ENCODE measurements at regions not wholly inside any gene's neighbourhood (a gene's known extent, or its start where the extent isn't known, plus 50 kb on each side); places are given as distances from the start of the nearest gene placed in this dataset.

DNA sequence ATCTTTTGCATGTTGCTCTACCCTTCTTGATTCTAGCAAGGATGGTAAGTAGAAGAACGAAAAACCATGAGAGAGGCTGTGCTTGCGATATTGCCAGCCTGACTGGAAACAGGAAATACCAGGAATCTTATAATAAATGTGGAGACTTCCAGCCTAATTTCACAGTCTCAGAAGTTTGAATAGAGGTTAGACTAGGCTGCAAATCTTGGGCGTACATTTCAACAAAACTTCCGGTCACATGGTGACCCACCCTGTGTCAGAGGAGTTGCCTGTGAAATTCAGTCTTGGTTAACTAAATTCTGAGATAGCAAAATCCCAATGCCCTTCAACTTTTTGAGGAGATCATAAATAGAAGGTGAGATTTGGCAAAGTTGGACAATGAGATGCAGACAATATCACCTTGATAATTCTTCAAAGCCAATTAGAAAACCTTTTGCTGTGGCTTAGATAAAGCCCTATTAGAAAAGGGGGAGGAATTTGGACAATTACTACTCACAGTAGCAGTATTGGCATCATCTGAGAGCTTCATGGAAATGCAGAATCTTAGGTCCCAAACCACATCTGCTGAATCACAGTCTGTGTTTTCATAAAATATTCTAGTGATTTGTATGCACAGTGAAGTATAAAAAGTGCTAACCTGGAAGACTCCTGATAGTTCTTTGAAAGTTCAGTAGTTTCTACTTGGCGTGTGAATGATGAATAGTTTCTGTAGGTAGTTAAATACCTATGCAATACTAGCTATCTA lies 262.0 kb upstream of the JAG1 start:
- H3K4me3 ChIP-seq (ENCODE audit: low read length), result no peak overlapping the region
- no peak overlapping the region for H2AFZ ChIP-seq (ENCODE audit: low read depth, low read length)
- no peaks in the 10 kb centered on the region for H3K9me2 ChIP-seq (ENCODE audit: insufficient read depth, low read length)
- H3K9me3 ChIP-seq (ENCODE audit: low read length), result no peaks in the 10 kb centered on the region
- H3K79me2 ChIP-seq (replicated peaks; ENCODE audit: insufficient read depth, low read length), result no peaks in the 10 kb centered on the region
- no peak overlapping the region for H3K4me2 ChIP-seq (ENCODE audit: low read length)
- H3K27me3 ChIP-seq (ENCODE audit: insufficient read depth, low read depth, low read length), result no peaks in the 10 kb centered on the region
- TF ChIP-seq, protein P1, sequence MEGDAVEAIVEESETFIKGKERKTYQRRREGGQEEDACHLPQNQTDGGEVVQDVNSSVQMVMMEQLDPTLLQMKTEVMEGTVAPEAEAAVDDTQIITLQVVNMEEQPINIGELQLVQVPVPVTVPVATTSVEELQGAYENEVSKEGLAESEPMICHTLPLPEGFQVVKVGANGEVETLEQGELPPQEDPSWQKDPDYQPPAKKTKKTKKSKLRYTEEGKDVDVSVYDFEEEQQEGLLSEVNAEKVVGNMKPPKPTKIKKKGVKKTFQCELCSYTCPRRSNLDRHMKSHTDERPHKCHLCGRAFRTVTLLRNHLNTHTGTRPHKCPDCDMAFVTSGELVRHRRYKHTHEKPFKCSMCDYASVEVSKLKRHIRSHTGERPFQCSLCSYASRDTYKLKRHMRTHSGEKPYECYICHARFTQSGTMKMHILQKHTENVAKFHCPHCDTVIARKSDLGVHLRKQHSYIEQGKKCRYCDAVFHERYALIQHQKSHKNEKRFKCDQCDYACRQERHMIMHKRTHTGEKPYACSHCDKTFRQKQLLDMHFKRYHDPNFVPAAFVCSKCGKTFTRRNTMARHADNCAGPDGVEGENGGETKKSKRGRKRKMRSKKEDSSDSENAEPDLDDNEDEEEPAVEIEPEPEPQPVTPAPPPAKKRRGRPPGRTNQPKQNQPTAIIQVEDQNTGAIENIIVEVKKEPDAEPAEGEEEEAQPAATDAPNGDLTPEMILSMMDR (IDR thresholded peaks at IDR 0.05; ENCODE audit: poor library complexity, severe bottlenecking), result no peak
- TF ChIP-seq EZH2 (IDR thresholded peaks at IDR 0.05; ENCODE audit: borderline replicate concordance, insufficient read depth, low read length, poor library complexity, severe bottlenecking), result no peak
- no peak overlapping the region for H3K27ac ChIP-seq (ENCODE audit: low read length)
- H3K9ac ChIP-seq (ENCODE audit: low read length), result no peak overlapping the region
- H3K36me3 ChIP-seq (ENCODE audit: insufficient read depth, low read length), result no peaks in the 10 kb centered on the region
- no peaks in the 10 kb centered on the region for H4K20me1 ChIP-seq (ENCODE audit: insufficient read depth)
- H3F3A ChIP-seq (ENCODE audit: insufficient read depth, low read length, poor library complexity, severe bottlenecking), result no peaks in the 10 kb centered on the region

DNA sequence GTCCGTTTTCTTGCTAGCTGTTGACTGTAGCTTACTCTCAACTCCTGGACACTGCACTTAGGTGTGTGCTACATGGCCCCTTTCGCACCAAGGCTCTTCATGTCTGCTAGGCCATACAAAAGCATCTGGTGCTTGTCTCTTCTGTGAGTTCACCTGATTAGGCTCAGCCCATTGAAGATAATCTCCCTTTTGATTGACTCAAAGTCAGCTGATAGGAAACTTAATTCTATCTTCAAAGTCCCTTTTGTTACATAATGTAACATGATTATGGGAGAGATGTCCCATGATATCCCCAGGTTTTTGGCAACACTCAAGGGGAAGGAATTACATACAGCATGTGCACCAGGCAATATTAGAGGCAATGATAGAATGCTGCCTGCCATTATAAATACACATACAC lies 263.0 kb upstream of the JAG1 start:
- H3K9me2 ChIP-seq (ENCODE audit: insufficient read depth, low read length), result no peaks in the 10 kb centered on the region
- H3K27ac ChIP-seq (ENCODE audit: low read length), result no peak overlapping the region
- no peak overlapping the region for H3K4me3 ChIP-seq (ENCODE audit: low read length)
- H3K4me2 ChIP-seq (ENCODE audit: low read length), result no peak overlapping the region
- no peaks in the 10 kb centered on the region for H4K20me1 ChIP-seq (ENCODE audit: insufficient read depth)
- no peaks in the 10 kb centered on the region for H3K27me3 ChIP-seq (ENCODE audit: insufficient read depth, low read depth, low read length)
- H3K9me3 ChIP-seq (ENCODE audit: low read length), result no peaks in the 10 kb centered on the region
- TF ChIP-seq RAD21 (conservative IDR thresholded peaks at IDR 0.05) (no peak), MXI1 (conservative IDR thresholded peaks at IDR 0.05; ENCODE audit: poor library complexity, severe bottlenecking) (no peak), SMC3 (conservative IDR thresholded peaks at IDR 0.05; ENCODE audit: poor library complexity) (no peak), EP300 (conservative IDR thresholded peaks at IDR 0.05; ENCODE audit: poor library complexity, severe bottlenecking) (no peak), EZH2 (IDR thresholded peaks at IDR 0.05; ENCODE audit: borderline replicate concordance, insufficient read depth, low read length, poor library complexity, severe bottlenecking) (no peak), POLR2AphosphoS5 (IDR thresholded peaks at IDR 0.05) (no peak), TAF1 (IDR thresholded peaks at IDR 0.05; ENCODE audit: low read depth) (no peak)
- TF ChIP-seq, protein P1 (IDR thresholded peaks at IDR 0.05; ENCODE audit: poor library complexity, severe bottlenecking), result no peak
- TF ChIP-seq, protein P2, sequence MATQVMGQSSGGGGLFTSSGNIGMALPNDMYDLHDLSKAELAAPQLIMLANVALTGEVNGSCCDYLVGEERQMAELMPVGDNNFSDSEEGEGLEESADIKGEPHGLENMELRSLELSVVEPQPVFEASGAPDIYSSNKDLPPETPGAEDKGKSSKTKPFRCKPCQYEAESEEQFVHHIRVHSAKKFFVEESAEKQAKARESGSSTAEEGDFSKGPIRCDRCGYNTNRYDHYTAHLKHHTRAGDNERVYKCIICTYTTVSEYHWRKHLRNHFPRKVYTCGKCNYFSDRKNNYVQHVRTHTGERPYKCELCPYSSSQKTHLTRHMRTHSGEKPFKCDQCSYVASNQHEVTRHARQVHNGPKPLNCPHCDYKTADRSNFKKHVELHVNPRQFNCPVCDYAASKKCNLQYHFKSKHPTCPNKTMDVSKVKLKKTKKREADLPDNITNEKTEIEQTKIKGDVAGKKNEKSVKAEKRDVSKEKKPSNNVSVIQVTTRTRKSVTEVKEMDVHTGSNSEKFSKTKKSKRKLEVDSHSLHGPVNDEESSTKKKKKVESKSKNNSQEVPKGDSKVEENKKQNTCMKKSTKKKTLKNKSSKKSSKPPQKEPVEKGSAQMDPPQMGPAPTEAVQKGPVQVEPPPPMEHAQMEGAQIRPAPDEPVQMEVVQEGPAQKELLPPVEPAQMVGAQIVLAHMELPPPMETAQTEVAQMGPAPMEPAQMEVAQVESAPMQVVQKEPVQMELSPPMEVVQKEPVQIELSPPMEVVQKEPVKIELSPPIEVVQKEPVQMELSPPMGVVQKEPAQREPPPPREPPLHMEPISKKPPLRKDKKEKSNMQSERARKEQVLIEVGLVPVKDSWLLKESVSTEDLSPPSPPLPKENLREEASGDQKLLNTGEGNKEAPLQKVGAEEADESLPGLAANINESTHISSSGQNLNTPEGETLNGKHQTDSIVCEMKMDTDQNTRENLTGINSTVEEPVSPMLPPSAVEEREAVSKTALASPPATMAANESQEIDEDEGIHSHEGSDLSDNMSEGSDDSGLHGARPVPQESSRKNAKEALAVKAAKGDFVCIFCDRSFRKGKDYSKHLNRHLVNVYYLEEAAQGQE (IDR thresholded peaks at IDR 0.05; ENCODE audit: borderline replicate concordance), result no peak
- no peak overlapping the region for H2AFZ ChIP-seq (ENCODE audit: low read depth, low read length)
- H3K36me3 ChIP-seq (ENCODE audit: insufficient read depth, low read length), result no peaks in the 10 kb centered on the region
- no peaks in the 10 kb centered on the region for H3K79me2 ChIP-seq (replicated peaks; ENCODE audit: insufficient read depth, low read length)
- H3F3A ChIP-seq (ENCODE audit: insufficient read depth, low read length, poor library complexity, severe bottlenecking), result no peaks in the 10 kb centered on the region
- no peak overlapping the region for H3K9ac ChIP-seq (ENCODE audit: low read length)

All from neural cell (in vitro differentiated cells).